Caco-2 (cell line): ENCODE measurements at regions not wholly inside any gene's neighbourhood (a gene's known extent, or its start where the extent isn't known, plus 50 kb on each side); places are given as distances from the start of the nearest gene placed in this dataset.

Experiments used
- BruUV-seq: library from RNA; stranded (reverse); fragments of 400-500 nt; replicated peaks from 2 replicates; lab custom pipeline; 2021; lab: Mats Ljungman, UMichigan
- CTCF ChIA-PET: fragments of 300-600 bp; sonication (Branson Sonifier 250); formaldehyde crosslinking; loops from one replicate; lab custom pipeline; 2022; ENCODE audit warnings: antibody characterized with exemption; lab: Charles Lee
- POLR2A ChIA-PET: fragments of 300-600 bp; sonication (Branson Sonifier 250); formaldehyde crosslinking; loops from one replicate; lab custom pipeline; 2022; ENCODE audit warnings: antibody characterized with exemption; lab: Charles Lee
- DNase-seq, 2 experiments: peaks; one replicate each; pipeline versions ENCODE4 v3.0.0 to v3.0.0-alpha.2; 2020 to 2022
- H3K27me3 ChIP-seq: replicated peaks from 2 replicates; pipeline ENCODE4 v1.6.0; 2011; ENCODE audit warnings: low read length; ENCODE audit not compliant: control insufficient read depth, insufficient read depth
- H3K36me3 ChIP-seq: 2 replicates; pipeline ENCODE4 v1.5.1; 2011; ENCODE audit warnings: low read length; ENCODE audit not compliant: control insufficient read depth, insufficient read depth
- H3K4me1 ChIP-seq: fragments of 250-450 bp; sonication (Bioruptor Pico); 2 replicates; pipeline ENCODE4 v1.5.1; 2020; ENCODE audit warnings: mild to moderate bottlenecking
- H3K4me3 ChIP-seq: 2 replicates; pipeline ENCODE4 v1.5.1; 2011; ENCODE audit warnings: low read depth, mild to moderate bottlenecking, control low read depth, low read length
- H3K9me3 ChIP-seq: fragments of 250-450 bp; sonication (Bioruptor Pico); 2 replicates; pipeline ENCODE4 v1.5.1; 2020; ENCODE audit warnings: mild to moderate bottlenecking, moderate library complexity
- H3K27ac Mint-ChIP-seq: one replicate; pipeline ENCODE4 v1.8.0; 2022; ENCODE audit warnings: mixed read lengths; ENCODE audit not compliant: unreplicated experiment
- H3K27me3 Mint-ChIP-seq: one replicate; pipeline ENCODE4 v1.8.0; 2022; ENCODE audit warnings: mixed read lengths; ENCODE audit not compliant: insufficient read depth, unreplicated experiment
- H3K36me3 Mint-ChIP-seq: one replicate; pipeline ENCODE4 v1.8.0; 2022; ENCODE audit warnings: mild to moderate bottlenecking, mixed read lengths; ENCODE audit not compliant: insufficient read depth, unreplicated experiment
- H3K4me1 Mint-ChIP-seq: one replicate; pipeline ENCODE4 v1.8.0; 2022; ENCODE audit warnings: low read depth, mixed read lengths; ENCODE audit not compliant: unreplicated experiment
- H3K4me3 Mint-ChIP-seq: one replicate; pipeline ENCODE4 v1.8.0; 2022; ENCODE audit warnings: mild to moderate bottlenecking, moderate library complexity, mixed read lengths; ENCODE audit not compliant: unreplicated experiment
- H3K9me3 Mint-ChIP-seq: one replicate; pipeline ENCODE4 v1.8.0; 2022; ENCODE audit warnings: mixed read lengths; ENCODE audit not compliant: unreplicated experiment
- intact Hi-C: fragments of 100-400 bp; cut with micrococcal nuclease; formaldehyde crosslinking; loops from one replicate; pipeline ENCODE4 v1.10.0; 2022; ENCODE audit not compliant: unreplicated experiment
- TF ChIP-seq, protein P1 (sequence below), 2 experiments: fragments of 200-600 bp in 1 of 2; IDR thresholded peaks; 1 replicate in 1 of 2; 2 replicates in 1 of 2; pipeline versions ENCODE4 v1.5.1 to v1.8.0; 2011 to 2022; ENCODE audit warnings: antibody characterized with exemption in 1 of 2, control low read depth in 1 of 2, inconsistent platforms in 1 of 2, low read depth in 1 of 2, low read length in 1 of 2, mild to moderate bottlenecking in 1 of 2, moderate library complexity in 1 of 2; ENCODE audit not compliant: insufficient read depth in 1 of 2, severe bottlenecking in 1 of 2, unreplicated experiment in 1 of 2

DNA sequence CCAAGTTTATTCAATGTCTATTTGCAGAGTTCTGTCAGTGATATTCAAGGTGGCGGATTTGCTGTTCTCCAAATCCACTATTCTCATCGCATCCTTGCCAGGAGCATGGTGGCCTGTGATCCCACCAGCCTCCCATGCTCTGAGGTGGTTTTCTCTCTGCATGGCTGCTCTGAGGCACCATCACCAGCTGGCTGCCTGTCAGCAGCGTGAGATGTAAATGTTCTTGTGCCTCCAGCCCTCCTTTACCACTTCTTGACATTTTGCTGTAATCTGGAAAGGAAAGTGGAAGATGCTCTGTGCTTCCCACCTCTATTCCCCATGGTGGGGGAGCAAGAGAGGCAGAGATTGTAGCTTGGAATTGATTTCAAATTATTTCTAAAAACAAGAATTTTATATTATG lies 293.6 kb upstream of the SLC24A2 start:
- H3K27ac Mint-ChIP-seq = no peak overlapping the region
- Histone ChIP-seq H3K9me3 (no peaks in the 10 kb centered on the region), H3K27me3 (no peaks in the 10 kb centered on the region), H3K4me3 (no peak overlapping the region), H3K36me3 (no peaks in the 10 kb centered on the region), H3K4me1 (no peaks in the 10 kb centered on the region)
- H3K27me3 Mint-ChIP-seq = peaks cover 3% of the 10 kb centered on the region
- DNase-seq = no peak
- H3K4me3 Mint-ChIP-seq = no peak overlapping the region
- POLR2A ChIA-PET = no interaction called here
- H3K9me3 Mint-ChIP-seq = no peaks in the 10 kb centered on the region
- H3K4me1 Mint-ChIP-seq = no peaks in the 10 kb centered on the region
- CTCF ChIA-PET = no interaction called here
- BruUV-seq = no TSS peak
- peaks cover under 1% of the 10 kb centered on the region for H3K36me3 Mint-ChIP-seq
- intact Hi-C loops = no loop called here
- TF ChIP-seq, protein P1, sequence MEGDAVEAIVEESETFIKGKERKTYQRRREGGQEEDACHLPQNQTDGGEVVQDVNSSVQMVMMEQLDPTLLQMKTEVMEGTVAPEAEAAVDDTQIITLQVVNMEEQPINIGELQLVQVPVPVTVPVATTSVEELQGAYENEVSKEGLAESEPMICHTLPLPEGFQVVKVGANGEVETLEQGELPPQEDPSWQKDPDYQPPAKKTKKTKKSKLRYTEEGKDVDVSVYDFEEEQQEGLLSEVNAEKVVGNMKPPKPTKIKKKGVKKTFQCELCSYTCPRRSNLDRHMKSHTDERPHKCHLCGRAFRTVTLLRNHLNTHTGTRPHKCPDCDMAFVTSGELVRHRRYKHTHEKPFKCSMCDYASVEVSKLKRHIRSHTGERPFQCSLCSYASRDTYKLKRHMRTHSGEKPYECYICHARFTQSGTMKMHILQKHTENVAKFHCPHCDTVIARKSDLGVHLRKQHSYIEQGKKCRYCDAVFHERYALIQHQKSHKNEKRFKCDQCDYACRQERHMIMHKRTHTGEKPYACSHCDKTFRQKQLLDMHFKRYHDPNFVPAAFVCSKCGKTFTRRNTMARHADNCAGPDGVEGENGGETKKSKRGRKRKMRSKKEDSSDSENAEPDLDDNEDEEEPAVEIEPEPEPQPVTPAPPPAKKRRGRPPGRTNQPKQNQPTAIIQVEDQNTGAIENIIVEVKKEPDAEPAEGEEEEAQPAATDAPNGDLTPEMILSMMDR (IDR thresholded peaks at IDR 0.05; ENCODE audit: insufficient read depth in 1 of 2, low read depth in 1 of 2, low read length in 1 of 2, severe bottlenecking in 1 of 2, unreplicated experiment in 1 of 2) = no peak

DNA sequence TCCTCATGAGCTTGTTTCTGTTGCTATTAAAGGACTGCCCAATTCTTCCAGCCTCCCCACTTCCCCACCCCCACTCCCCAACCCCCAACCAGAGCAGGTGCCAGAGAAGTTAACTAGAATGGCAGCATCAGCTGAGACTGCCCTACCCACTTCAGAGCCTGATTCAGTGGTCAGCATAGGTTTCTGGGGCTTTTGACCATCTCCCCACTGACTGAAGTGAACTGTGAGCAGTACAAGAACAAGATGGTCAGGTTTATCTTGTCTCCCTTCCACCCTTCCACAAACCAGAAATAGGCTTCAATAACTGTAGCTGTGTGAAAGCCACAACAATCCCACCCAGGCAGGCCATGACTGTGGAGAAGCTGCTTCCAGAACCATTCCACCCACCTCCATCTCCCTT lies 289.4 kb upstream of the SLC24A2 start:
- peaks cover 2% of the 10 kb centered on the region for H3K27me3 Mint-ChIP-seq
- BruUV-seq = no TSS peak
- ChIA-PET CTCF (no interaction called here), POLR2A (no interaction called here)
- H3K9me3 Mint-ChIP-seq = no peaks in the 10 kb centered on the region
- TF ChIP-seq, protein P1 (IDR thresholded peaks at IDR 0.05; ENCODE audit: insufficient read depth in 1 of 2, low read depth in 1 of 2, low read length in 1 of 2, severe bottlenecking in 1 of 2, unreplicated experiment in 1 of 2) = no peak
- no peaks in the 10 kb centered on the region for H3K27me3 ChIP-seq
- no peaks in the 10 kb centered on the region for H3K36me3 ChIP-seq
- H3K4me1 ChIP-seq = no peaks in the 10 kb centered on the region
- no peak overlapping the region for H3K4me3 ChIP-seq
- no peaks in the 10 kb centered on the region for H3K36me3 Mint-ChIP-seq
- no peak overlapping the region for H3K27ac Mint-ChIP-seq
- H3K9me3 ChIP-seq = no peaks in the 10 kb centered on the region
- intact Hi-C loops = no loop called here
- H3K4me1 Mint-ChIP-seq = no peaks in the 10 kb centered on the region
- DNase-seq = no peak
- H3K4me3 Mint-ChIP-seq = no peak overlapping the region

DNA sequence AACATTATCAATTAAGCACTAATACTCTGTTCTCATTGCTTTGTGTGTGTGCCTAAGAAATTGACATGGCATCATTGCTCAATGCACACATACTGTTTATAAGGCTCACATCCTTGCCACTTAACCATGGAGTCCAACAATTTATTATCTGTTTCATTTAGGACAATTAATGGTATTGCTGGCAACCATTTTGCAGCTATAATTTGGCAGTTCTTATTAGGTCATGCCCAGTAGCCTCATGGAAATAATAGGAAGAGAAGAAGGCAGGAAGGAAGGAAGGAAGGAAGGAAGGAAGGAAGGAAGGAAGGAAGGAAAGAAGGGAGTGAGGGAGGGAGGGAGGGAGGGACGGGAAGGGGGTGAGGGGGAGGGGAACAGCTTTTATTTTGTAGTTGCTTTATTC lies 285.5 kb upstream of the SLC24A2 start:
- no peaks in the 10 kb centered on the region for H3K9me3 ChIP-seq
- POLR2A ChIA-PET = no interaction called here
- Mint-ChIP-seq H3K36me3 (no peaks in the 10 kb centered on the region), H3K4me3 (no peak overlapping the region), H3K4me1 (no peaks in the 10 kb centered on the region), H3K9me3 (no peaks in the 10 kb centered on the region), H3K27ac (no peak overlapping the region), H3K27me3 (peaks cover 2% of the 10 kb centered on the region)
- H3K27me3 ChIP-seq = no peaks in the 10 kb centered on the region
- no peaks in the 10 kb centered on the region for H3K4me1 ChIP-seq
- BruUV-seq = no TSS peak
- CTCF ChIA-PET = no interaction called here
- no peak for DNase-seq
- no peak overlapping the region for H3K4me3 ChIP-seq
- TF ChIP-seq, protein P1 (IDR thresholded peaks at IDR 0.05; ENCODE audit: insufficient read depth in 1 of 2, low read depth in 1 of 2, low read length in 1 of 2, severe bottlenecking in 1 of 2, unreplicated experiment in 1 of 2) = no peak
- no peaks in the 10 kb centered on the region for H3K36me3 ChIP-seq
- intact Hi-C loops = no loop called here
